ENCODE measurements at regions not wholly inside any gene's neighbourhood (a gene's known extent, or its start where the extent isn't known, plus 50 kb on each side); places are given as distances from the start of the nearest gene placed in this dataset.

GRCh38 chr1:221187174-221187573, 307.9 kb downstream of the HLX start:
- TF ChIP-seq SIN3A (IDR thresholded peaks at IDR 0.05; ENCODE audit: borderline replicate concordance, low read depth, low read length) (no peak), POLR2AphosphoS5 (IDR thresholded peaks at IDR 0.05; ENCODE audit: low read depth, low read length) (no peak), USF2 (IDR thresholded peaks at IDR 0.05; ENCODE audit: borderline replicate concordance, low read depth, low read length) (no peak), RXRA (IDR thresholded peaks at IDR 0.05; ENCODE audit: borderline replicate concordance, low read depth) (no peak), EP300 (IDR thresholded peaks at IDR 0.05; ENCODE audit: borderline replicate concordance in 1 of 2, low read depth in 1 of 2, low read length in 1 of 2) (no peak), FOXJ3 (CRISPR knock-in tag; IDR thresholded peaks at IDR 0.05) (no peak), TAF1 (IDR thresholded peaks at IDR 0.05; ENCODE audit: borderline replicate concordance, low read depth, low read length) (no peak), JUND (IDR thresholded peaks at IDR 0.05) (no peak), ZBTB33 (IDR thresholded peaks at IDR 0.05; ENCODE audit: borderline replicate concordance, low read depth) (no peak), REST (IDR thresholded peaks at IDR 0.05; ENCODE audit: low read depth, low read length) (no peak)
- TF ChIP-seq, protein P1, sequence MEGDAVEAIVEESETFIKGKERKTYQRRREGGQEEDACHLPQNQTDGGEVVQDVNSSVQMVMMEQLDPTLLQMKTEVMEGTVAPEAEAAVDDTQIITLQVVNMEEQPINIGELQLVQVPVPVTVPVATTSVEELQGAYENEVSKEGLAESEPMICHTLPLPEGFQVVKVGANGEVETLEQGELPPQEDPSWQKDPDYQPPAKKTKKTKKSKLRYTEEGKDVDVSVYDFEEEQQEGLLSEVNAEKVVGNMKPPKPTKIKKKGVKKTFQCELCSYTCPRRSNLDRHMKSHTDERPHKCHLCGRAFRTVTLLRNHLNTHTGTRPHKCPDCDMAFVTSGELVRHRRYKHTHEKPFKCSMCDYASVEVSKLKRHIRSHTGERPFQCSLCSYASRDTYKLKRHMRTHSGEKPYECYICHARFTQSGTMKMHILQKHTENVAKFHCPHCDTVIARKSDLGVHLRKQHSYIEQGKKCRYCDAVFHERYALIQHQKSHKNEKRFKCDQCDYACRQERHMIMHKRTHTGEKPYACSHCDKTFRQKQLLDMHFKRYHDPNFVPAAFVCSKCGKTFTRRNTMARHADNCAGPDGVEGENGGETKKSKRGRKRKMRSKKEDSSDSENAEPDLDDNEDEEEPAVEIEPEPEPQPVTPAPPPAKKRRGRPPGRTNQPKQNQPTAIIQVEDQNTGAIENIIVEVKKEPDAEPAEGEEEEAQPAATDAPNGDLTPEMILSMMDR (IDR thresholded peaks at IDR 0.05): no peak
